HG03097 (cell line): ENCODE measurements at regions not wholly inside any gene's neighbourhood (a gene's known extent, or its start where the extent isn't known, plus 50 kb on each side); places are given as distances from the start of the nearest gene placed in this dataset.

Experiments used
- ATAC-seq: cut with Tn5 transposase; IDR thresholded peaks from one replicate; pipeline ENCODE4 v1.9.1; 2021; ENCODE audit not compliant: unreplicated experiment, low FRiP score

DNA sequence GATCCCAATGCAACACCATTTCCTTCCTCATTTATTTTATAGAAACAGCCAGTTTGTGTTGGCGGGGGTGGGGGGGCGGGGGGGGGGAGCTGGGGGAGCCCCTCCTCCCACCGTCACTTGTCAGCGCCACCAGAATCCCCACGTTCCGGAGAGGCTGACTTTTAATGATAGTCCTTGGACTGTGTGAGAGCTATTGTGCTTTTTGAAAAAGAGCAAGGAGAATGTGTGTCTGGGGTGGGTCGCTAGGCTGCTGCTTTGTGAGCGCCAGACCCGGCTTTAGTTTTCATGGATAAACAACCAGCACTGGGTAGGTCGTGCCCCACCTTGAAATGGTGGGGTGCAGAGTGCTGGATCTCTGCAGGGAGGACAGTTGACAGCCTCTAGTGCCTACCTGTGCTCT is 135.0 kb upstream of the ONECUT1 start:
- ATAC-seq = no peak

DNA sequence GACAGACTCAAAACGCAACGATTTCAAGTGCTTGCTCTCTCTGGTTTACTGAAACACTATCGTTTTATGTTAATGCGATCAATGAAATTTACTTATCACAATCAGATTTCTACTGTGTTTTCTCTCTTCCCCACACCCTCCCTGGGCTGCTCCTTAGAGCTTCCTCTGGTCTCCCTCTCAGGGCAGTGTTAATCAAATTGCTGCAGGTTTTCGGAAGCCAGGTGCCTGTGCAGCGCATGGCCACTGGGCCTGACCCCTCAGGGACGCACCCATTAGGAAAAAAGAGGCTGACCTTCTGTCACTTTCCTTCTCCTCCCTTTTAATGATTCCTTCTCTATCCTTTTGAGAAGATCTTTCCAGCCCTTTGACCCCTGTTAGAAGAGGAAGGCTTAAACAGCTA is 134.5 kb upstream of the ONECUT1 start:
- ATAC-seq = no peak

DNA sequence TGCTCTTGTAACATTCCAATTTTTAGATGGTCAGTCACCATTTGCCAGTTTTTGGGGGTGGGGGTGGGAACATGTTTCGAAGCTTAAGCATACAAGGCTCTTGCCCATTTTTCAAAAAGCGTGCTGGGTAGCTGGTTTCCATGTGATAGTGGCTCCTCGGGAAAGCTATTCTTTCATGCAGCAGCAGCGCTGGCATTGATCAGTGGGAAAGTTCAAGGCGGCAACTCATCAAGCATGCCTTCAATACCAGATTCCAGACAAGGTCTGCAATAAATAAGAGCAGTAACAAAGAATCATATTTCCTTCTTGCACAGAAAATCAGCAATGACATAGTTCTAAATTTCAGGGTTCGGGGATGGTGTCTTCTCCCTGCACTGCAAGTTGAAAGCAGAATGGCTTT is 133.5 kb upstream of the ONECUT1 start:
- ATAC-seq = no peak

DNA sequence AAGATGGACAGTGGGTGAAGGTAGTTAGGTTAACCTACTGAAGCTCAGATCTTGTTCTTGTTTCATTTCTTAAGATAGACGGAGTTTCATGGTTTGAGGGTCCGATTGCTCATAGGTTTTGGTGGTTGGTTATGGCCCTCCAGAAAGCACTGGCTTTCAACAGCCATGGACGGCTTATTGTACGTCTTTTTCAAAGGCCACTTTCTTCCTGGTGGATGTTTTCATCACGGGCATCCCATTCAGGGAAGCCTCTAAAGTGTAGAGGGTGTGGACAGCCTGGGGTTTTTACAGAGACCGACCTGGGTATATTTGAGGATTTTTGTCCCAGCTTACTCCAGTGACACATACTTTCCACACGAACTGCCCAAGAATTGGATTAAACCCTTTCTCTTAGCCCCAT is 132.7 kb upstream of the ONECUT1 start:
- no peak for ATAC-seq

DNA sequence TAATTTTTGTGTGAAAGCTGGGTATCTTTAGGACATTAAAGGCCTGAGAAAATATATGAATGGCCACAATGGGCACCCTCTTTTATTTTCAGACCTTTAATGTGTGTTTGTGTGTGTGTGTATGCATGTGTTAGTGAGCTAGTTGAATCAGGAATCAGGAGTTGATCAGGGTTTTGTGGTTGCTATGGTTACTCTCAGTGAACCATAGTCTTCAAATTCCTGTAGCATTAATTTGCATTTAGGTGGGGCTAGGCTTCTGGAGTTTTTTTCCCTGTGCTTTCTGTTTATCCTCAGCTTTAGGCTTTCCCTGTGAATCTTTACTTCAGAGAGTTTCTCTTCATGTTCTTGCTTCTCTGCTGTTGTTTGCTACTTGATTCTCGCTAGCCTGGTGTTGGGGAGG is 122.0 kb upstream of the ONECUT1 start:
- ATAC-seq = no peak

DNA sequence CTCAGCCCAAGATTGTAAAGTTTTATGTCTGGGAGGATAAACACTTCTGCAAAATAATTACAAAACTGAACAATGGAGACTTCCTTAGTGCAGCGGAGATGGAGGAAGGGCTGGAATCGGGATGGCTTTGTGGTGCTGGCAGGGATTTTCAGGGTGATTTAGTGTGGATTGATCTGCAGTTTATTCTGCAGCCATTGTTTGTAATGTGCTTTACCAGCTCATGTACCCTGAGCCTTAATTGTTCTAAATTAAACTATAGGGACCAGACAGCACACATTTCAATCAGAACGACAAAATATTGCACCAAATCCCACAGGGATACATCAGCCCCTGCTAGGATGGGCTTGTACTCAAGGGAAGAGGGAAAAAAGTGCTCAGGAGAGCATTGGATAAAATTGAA is 103.2 kb upstream of the ONECUT1 start:
- no peak for ATAC-seq

DNA sequence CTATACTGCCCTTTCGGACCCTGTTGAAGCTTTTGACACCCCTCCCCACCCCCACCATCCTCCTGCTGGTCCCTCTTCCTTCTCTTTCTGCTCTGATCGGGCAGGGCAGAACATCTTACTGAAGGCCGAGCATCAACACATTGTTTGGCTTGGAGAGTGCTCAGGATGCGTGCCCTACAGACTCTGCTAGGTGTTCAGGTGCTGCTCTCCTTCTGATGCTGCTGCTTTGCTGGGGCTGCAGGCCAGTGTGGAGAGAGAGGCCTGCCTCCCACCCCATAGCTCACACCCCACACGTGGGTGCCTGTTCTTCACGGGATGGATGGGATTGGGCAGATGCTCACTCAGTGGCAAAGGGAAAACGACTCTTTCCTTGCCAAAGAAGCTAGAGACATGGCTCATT is 89.8 kb upstream of the ONECUT1 start:
- no peak for ATAC-seq

DNA sequence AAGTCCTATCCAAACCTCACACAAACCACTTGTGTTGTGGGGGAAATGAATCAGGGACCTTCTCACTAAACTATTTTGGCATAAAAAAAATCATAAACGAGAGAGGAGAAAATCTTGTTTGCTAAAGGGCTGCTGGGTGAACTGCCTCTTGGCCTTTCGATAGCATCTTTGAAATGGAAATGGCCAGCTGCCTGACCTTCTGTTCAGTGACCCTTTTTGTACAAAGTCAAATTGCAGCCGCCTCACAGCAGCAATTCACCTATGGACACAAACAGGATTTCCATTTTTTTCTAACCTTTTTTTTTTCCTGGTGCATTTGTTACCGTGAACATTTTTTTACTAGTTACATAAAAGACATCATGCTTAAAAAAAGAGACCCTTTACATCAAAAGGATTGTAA is 89.0 kb upstream of the ONECUT1 start:
- no peak for ATAC-seq

DNA sequence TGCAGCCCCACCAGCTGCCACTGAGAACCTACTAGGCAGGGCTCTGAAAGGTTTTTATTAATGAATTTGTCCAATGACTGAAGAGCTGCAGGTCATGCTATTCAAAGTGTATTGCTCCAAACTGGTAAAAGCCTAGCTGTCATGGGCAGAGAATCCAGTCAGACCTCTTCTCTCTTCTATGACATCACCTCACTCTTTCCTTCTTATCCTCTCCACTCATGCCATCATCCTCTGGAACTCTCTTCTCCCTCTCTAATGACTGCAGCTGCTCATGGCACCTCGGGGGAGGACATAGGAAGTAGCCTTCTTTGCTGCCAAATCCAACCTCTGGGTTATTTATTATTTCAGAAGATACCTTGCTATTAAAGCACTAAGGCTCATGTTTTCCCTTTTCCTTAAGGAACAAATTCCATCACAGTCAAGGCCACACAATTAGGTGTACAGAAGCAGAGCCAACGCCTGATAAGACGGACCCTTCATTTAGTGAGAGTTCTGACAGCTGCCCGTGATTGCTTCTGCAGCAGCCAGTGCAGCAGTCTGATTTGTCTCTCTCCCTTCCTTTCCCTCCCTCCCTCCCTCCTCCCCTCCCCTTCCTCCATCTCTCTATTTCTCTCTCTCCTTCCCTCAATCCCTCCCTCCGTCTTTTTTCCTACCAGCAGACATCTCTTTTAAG is 87.0 kb upstream of the ONECUT1 start:
- no peak for ATAC-seq

DNA sequence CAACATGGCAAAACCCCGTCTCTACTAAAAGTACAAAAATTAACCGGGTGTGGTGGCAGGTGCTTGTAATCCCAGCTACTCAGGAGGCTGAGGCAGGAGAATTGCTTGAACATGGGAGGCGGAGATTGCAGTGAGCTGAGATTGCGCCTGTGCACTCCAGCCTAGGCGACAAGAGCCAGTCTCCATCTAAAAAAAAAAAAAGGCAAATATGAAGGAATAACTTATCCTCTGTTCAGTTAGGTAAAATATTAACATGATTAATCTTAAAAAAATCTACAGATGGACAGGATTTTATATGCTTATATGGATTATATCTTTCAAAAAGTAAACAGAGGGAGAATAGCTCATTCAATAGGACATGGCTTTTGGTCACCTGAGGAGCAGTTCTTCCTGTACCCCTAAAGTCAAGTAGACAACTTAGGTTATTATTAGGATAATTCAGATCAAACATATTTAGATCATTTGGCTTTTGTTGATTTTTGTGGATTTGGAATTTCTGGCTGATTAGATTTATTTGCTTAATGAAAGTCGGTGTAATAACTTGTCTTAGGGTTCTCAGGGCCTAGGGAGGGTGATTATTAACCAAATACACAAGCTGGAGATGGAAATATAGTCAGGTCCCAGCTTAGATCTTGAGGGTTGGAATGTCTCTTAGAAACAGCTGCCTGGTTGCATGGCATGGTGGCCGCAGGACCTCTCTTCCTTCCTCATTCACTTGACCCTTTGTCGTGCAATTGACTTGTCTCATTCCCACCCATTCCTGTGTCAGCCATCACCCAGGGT is 82.1 kb upstream of the ONECUT1 start:
- no peak for ATAC-seq

DNA sequence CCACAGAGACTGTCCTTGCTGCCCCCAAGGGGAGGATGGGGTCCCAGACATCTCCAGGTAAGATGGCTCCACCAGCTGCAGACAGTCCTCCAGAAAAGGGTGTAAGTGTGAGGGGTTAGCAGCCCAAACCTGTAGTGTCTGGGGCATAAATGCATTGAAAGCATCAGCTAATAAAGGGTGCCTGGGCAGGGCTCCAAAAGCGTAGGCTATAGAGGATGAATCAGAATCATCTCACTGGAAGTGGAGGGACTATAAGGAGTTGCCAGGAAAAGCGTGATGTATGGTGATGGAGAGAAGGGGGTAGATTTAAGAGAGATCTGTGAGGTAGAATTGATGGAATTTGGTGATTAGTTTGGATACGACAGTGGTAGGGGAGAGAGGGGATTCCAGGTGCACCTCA is 79.9 kb upstream of the ONECUT1 start:
- ATAC-seq = no peak

DNA sequence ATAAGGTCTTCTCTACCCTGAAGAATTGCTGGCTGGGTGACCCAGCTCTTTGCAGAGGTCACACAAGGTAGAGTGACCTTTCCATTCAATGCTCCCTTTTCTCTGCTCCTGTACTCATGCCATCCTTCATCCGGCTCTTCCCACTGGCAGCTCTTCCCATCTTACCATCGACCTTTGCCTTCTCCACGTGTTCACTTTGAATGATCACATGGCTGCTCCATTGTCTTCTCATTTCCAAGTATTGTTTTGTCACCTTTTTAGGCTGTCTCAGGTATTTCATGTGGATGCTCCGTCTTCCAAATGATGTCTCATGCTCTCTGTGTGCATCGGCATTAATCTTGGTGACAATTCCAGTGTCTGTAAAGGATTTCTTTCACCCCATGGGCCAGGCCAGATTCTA is 76.6 kb upstream of the ONECUT1 start:
- ATAC-seq = no peak

DNA sequence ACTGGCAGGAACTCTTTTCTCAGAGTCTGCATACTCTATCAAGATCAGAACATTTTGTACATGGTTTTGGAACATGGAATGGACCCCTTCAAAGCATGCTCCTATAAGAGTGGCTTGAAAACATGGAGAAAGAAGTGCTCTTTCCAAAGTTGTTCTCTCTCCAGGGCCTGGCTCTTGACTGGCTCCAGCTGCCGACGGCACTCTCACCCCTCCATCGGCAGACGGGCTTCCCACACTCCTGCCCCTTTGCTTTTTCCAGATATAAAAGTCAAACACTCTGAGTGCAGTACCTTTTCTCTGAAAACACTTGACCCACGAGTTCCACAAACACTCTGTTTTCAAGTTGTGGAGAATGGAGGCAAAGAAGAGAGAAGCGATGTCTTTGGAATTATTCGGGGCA is 72.5 kb upstream of the ONECUT1 start:
- ATAC-seq = no peak

DNA sequence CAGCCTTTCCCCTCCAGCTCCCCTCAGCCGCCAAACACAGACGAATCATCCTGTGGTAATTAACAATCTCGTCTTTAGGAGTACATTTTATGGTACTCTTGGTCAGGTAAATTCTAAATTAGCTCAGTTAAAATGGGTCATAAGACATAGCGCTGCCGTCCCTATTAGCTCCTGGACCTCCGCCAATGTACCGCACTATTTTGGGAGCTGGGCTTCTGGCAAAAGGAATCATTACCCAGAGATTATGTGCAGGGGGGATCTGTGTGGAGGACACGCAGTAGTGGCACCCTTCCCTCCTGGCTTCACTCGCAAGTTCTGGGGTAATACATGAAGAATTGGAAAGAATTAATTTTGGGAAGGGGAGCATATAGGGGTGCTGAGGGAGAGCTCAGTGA is 68.6 kb upstream of the ONECUT1 start:
- ATAC-seq = no peak

DNA sequence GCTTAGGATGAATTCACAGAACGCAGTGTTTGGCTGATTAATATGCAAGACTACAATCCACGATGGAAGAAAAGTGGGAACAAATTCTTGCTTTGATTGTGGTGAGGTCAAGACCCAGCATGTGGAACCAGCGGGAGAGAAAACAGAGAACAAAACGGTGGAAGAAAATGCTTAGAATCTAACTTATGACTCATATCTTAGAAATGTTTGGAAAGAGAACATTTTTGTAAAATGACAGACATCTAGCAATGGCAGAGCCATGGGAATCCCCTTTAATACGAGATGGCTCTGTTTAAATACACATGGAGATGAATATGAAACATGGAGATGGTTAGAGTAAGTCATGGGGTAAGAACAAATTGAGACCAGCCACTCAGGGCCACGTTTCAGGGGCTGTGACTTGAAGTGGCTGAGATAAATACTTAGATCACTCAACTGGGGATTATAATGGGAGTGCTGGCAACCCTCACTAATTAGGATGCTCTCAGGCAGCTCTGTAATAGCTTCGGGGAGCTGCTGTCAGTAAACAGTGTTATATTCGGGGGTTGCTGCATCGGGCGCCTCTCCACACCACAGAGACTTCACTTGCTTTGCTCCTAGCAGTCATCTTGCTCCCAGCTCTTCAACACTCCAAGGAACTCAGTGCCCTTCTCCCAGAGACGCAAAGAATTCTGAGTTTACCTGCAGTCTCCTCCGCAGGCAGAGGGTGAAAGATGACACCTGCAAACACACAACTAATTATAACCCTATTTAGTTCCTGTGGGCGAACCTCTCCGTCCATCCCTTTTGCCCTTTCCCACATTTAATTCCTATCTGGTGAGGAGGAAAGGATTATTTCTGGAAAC is 68.0 kb upstream of the ONECUT1 start:
- no peak for ATAC-seq

DNA sequence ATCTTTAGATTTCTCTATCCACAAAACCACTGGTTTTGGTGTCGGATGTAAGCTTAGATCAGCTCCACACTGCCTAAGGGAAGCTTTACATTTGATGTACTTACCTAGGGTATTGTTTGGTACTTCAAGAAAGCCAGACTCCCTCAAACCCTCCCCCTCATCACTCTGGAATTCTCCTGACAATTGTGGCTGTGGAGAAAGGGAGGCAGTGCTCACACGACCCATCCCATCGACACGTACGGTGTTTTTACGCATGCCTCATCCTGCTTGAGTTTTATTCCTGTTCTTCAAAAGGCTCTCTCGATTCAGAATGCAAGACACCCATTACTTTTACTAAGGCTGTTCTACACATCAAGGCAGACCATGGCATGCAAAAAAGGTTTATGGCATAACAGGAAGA is 67.3 kb upstream of the ONECUT1 start:
- no peak for ATAC-seq

DNA sequence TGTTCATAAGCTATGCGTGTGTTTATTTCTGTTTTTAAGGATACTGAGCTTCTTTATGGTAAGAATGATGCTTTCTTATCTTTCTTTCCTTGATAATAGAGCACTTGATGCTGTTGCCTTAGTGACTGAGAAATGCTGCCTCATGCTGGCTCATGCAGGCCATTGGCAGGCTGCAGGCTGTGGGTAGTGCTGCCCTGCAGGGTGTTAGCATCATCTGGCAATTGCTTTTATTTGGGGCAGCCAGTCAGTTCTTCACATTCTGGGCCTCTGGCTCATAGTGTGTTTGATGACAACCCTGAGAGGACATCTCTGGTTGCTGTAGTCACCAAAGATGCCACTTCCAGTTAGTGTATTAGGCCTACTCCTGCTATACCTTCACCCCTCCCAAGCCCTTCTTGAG is 66.2 kb upstream of the ONECUT1 start:
- no peak for ATAC-seq

DNA sequence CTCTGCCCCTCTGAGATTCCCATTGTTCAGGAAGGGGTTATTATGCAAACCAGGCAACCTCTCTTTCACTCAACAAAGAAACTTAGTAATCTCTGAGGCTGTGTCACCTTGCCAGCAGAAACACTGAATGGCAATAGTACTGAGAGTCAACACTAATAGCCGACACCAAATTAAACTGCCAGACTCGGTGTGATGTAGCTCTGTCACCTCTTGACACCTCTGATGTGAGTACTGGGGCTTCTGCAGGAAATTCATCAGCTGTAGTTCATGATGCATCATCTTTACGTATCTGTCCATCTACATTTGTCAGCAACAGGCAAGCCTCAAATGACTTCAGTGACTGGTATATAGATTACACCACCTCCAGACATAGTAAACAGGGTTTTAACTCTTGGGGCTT is 65.0 kb upstream of the ONECUT1 start:
- ATAC-seq = no peak

DNA sequence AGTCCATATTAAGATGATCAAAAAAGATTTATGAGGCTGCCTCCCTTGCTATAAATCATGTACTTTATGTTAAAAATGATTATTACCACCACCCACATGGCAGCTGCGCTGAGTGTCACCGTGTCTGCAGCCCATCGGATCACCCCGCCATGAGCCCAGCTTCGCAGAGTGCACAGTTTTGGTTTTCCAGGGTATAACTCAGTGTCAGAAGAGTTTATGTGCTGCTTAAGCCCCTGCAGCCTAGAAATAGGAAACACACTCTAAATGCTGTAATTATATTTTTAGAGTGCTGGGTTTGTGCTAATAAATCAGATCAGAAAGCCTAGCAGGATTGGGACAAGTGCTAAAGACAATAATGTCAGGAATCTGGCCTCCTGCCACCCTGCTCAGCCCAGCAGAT is 54.7 kb upstream of the ONECUT1 start:
- ATAC-seq = no peak
